22Rv1 (cell line): ENCODE measurements at regions not wholly inside any gene's neighbourhood (a gene's known extent, or its start where the extent isn't known, plus 50 kb on each side); places are given as distances from the start of the nearest gene placed in this dataset.

ENCODE experiments used
- H3K27ac ChIP-seq: fragments of 450-650 bp; 2 replicates; pipeline ENCODE4 v1.5.1; 2017
- ZFX ChIP-seq: fragments of 450-650 bp; IDR thresholded peaks from 2 replicates; pipeline ENCODE4 v1.6.1; 2017; ENCODE audit warnings: antibody characterized with exemption, borderline replicate concordance
- TF ChIP-seq, protein P1 (sequence below): fragments of 450-650 bp; IDR thresholded peaks from 2 replicates; pipeline ENCODE4 v1.5.1; 2017; ENCODE audit warnings: mild to moderate bottlenecking

DNA sequence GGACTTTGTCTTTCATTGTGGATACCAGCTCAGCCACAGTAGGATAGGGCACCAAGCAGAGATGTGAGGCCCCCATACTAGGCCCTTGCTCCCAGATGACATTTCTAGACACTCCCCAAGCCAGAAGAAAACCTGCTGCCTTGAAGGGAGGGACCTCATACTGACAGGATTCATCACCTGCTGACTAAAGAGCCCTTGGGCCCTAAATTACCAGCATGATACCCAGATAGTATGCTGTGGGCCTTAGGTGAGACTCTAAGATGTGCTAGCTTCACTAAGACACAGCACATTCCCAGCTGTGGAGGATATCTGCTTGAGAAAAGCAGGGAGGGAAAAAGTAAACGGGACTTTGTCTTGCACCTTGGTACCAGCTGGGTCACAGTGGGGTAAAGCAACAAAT lies 324.0 kb downstream of the TBL1XR1 start:
- TF ChIP-seq, protein P1, sequence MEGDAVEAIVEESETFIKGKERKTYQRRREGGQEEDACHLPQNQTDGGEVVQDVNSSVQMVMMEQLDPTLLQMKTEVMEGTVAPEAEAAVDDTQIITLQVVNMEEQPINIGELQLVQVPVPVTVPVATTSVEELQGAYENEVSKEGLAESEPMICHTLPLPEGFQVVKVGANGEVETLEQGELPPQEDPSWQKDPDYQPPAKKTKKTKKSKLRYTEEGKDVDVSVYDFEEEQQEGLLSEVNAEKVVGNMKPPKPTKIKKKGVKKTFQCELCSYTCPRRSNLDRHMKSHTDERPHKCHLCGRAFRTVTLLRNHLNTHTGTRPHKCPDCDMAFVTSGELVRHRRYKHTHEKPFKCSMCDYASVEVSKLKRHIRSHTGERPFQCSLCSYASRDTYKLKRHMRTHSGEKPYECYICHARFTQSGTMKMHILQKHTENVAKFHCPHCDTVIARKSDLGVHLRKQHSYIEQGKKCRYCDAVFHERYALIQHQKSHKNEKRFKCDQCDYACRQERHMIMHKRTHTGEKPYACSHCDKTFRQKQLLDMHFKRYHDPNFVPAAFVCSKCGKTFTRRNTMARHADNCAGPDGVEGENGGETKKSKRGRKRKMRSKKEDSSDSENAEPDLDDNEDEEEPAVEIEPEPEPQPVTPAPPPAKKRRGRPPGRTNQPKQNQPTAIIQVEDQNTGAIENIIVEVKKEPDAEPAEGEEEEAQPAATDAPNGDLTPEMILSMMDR, result no peak
- no peak for TF ChIP-seq ZFX
- H3K27ac ChIP-seq, result no peak overlapping the region

DNA sequence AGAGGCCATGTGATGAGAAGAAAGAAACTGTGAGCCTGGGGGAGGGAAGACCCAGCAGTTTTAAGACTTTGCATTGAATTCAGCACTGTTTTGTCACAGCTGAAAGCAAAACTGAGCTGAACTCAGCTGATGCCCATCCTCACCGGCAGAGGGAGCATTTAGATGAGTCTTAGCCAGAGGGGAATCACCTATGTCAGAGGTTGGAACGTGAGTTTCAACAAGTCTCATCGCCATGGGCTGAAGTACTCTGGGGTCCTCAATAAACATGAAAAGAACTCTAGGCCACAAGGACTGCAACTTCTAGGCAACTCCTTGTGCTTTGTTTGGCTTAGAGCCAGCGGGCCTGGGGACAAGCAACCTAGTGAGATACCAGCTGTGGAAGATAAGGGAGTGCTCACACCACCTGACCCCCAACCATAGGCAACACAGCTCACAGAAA lies 324.5 kb downstream of the TBL1XR1 start:
- H3K27ac ChIP-seq, result no peak overlapping the region

DNA sequence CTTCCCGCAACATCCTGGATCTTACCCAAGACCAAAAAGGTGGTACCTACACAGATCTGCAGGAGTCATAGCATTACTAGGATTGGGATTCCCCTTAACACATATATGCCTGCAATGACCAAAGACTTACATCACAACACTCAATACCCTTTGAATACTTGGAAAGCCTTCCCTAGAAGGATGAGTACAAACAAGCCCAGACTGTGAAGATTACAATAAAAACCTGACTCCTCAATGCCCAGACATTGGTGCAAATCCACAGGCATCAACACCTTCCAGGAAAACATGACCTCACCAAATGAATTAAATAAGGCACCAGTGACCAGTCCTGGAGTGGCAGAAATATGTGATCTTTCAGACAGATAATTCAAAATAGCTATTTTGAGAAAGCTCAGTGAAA lies 326.8 kb downstream of the TBL1XR1 start:
- TF ChIP-seq, protein P1, result no peak
- TF ChIP-seq ZFX, result no peak
- no peak overlapping the region for H3K27ac ChIP-seq

More for the DNA sequence above, 324.5 kb downstream of the TBL1XR1 start:
- TF ChIP-seq, protein P1, result peak; percentile 85
- TF ChIP-seq ZFX, result no peak

DNA sequence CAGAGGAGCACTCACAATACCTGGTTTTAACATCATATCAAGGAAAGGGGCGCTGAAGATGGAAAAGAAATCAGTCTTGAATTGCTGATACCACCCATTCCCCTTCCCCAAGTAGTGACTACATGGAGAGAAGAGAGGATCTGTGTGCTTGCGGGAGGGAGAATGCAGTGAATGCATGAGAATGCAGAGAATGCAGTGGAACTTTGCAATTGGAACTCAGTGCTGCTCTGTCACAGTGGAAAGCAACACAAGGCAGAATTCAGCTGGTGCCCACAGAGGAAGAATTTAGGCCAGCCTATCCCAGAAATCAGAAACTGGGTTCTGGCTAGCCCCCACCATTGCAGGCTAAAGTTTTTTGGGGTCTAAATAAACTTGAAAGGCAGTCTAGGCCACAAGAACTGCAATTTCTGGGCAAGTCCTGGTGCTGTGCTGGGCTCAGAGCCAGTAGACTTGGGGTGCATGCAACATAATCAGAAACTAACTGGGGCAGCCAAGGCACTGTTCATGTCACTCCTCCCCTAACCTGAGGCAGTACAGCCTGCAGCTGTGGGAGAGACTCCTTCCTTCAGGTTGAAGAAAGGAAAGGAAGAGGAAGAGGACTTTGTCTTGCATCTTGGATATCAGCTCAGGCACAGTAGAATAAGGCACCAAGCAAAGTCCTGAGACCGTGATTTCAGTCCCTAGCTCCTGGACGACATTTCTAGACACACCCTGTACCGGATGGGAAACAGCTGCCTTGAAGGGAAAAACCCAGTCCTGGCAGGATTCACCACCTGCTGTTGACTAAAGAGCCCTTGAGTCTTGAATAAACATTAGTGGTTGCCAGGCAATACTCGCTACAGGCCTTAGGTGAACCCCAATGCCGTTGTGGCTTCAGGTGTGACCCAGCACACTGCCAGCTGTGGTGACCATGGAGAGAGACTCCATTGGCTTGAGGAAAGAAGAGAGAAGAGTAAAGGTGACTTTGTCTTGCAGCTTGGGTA lies 329.3 kb downstream of the TBL1XR1 start:
- H3K27ac ChIP-seq, result no peak overlapping the region
- TF ChIP-seq, protein P1, result no peak
- no peak for TF ChIP-seq ZFX

GRCh38 chr3:176861137-176861536 lies 336.1 kb downstream of the TBL1XR1 start:
- no peak overlapping the region for H3K27ac ChIP-seq
- TF ChIP-seq, protein P1, result no peak
- no peak for TF ChIP-seq ZFX

DNA sequence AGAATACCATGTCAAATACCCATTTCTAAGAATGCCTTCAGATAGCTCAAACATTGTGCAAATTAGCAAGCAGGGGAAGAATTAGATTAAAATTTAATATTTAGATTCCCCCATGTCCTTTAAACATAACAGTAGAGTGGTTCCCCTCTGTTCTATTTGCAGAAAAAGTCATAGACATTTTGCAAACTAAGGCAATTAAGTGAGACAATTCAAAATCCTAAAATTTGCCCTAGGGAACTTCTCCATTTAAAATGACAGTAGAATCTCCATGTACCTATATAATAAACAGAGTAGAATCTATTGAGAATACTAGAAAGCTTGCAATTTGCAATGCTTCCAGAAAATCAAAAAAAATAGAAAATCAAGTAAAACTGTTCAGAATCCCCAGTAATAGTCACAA lies 340.6 kb downstream of the TBL1XR1 start:
- no peak overlapping the region for H3K27ac ChIP-seq
- no peak for TF ChIP-seq ZFX
- TF ChIP-seq, protein P1, result no peak

GRCh38 chr3:176855901-176856486 lies 341.3 kb downstream of the TBL1XR1 start:
- no peak overlapping the region for H3K27ac ChIP-seq
- TF ChIP-seq ZFX, result no peak
